GM18502 (cell line): ENCODE measurements at regions not wholly inside any gene's neighbourhood (a gene's known extent, or its start where the extent isn't known, plus 50 kb on each side); places are given as distances from the start of the nearest gene placed in this dataset.

Experiments
- ATAC-seq: cut with Tn5 transposase; IDR thresholded peaks from one replicate; pipeline ENCODE4 v1.9.1; 2021; ENCODE audit warnings: mild to moderate bottlenecking; ENCODE audit not compliant: unreplicated experiment, poor library complexity

- no peak for ATAC-seq
These were observed 399.6 kb downstream of the MED10 start for GRCh38 chr5:5978501-5979376.

GRCh38 chr5:5971203-5971602, 407.1 kb downstream of the MED10 start:
- ATAC-seq = no peak

GRCh38 chr5:5969942-5970483, 408.3 kb downstream of the MED10 start:
- ATAC-seq = no peak

- ATAC-seq = no peak
These were observed 409.4 kb downstream of the MED10 start for GRCh38 chr5:5968981-5969380.

- ATAC-seq = no peak
These were observed 410.4 kb downstream of the MED10 start for GRCh38 chr5:5967944-5968343.

GRCh38 chr5:5967373-5967772, 411.0 kb downstream of the MED10 start:
- ATAC-seq = no peak

GRCh38 chr5:5965132-5965531, 413.2 kb downstream of the MED10 start:
- ATAC-seq = no peak

- ATAC-seq = no peak
These were observed 414.0 kb downstream of the MED10 start for GRCh38 chr5:5964347-5964746.

- no peak for ATAC-seq
These were observed 420.6 kb downstream of the MED10 start for GRCh38 chr5:5957737-5958136.

- ATAC-seq = no peak
These were observed 424.1 kb downstream of the MED10 start for GRCh38 chr5:5954275-5954598.

GRCh38 chr5:5953584-5954274, 424.6 kb downstream of the MED10 start:
- no peak for ATAC-seq

GRCh38 chr5:5951953-5952352, 426.4 kb downstream of the MED10 start:
- ATAC-seq = no peak

- no peak for ATAC-seq
These were observed 427.7 kb downstream of the MED10 start for GRCh38 chr5:5950658-5951057.

GRCh38 chr5:5941486-5941885, 436.9 kb downstream of the MED10 start:
- ATAC-seq = no peak

GRCh38 chr5:5939759-5940370, 438.5 kb downstream of the MED10 start:
- no peak for ATAC-seq

GRCh38 chr5:5933651-5934050, 444.7 kb downstream of the MED10 start:
- ATAC-seq = no peak

GRCh38 chr5:5932824-5933223, 445.5 kb downstream of the MED10 start:
- no peak for ATAC-seq

- ATAC-seq = no peak
These were observed 447.8 kb downstream of the MED10 start for GRCh38 chr5:5930561-5930960.

- ATAC-seq = no peak
These were observed 448.9 kb downstream of the MED10 start for GRCh38 chr5:5929291-5930020.

GRCh38 chr5:5925191-5925590, 453.2 kb downstream of the MED10 start:
- ATAC-seq = no peak
